HG03066 (cell line): ENCODE measurements at regions not wholly inside any gene's neighbourhood (a gene's known extent, or its start where the extent isn't known, plus 50 kb on each side); places are given as distances from the start of the nearest gene placed in this dataset.

Experiments used
- ATAC-seq: cut with Tn5 transposase; IDR thresholded peaks from one replicate; pipeline ENCODE4 v1.9.1; 2021; ENCODE audit warnings: low read depth; ENCODE audit not compliant: unreplicated experiment

- ATAC-seq, result no peak
These were observed 52.2 kb upstream of the DAB2IP start for GRCh38 chr9:121598965-121599871.

DNA sequence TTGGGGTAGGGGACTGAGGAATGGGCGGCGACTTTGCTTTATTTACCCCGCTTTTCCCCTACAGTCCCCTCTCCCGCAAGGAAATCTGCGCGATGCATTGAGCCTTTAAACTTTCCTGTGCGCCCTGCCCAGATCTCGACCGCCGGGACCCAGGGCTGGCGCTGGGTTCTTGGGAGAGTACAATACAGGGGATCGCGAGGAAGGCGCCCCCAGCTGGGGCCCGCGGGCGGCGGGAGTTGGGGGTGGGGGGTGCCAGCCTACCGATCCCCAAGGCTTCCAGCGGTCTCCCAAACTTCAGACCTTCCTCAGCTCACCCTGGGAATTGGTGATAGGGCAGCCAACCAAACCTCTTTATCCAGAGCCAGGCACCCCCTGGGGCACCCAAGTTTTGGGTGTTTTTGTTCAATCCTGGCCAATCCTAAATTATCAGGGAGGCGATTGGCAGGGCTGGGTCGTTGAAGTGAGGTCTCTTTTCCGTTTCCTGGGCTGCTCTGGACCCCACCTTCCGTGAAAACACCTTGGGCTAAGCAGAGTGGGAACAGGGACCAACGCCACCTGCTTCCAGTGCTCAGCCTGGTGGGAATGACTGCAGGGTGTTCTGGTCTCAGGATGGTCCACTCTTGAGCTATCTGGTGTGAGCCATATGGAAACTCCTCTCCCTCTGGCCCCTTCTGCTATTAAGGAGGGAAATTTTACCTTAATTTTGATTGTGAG lies 51.4 kb upstream of the DAB2IP start:
- no peak for ATAC-seq

- no peak for ATAC-seq
These were observed 50.2 kb upstream of the DAB2IP start for GRCh38 chr9:121601194-121601593.
